Left ventricle myocardium inferior (tissue), 1 donor: ENCODE measurements at regions not wholly inside any gene's neighbourhood (a gene's known extent, or its start where the extent isn't known, plus 50 kb on each side); places are given as distances from the start of the nearest gene placed in this dataset.
A peak's percentile ranks its signal among the peaks of the same experiment; 100 is the strongest.

ENCODE experiments used
- DNase-seq: peaks from one replicate; pipeline ENCODE4 v3.0.0-alpha.2; 2020
- H3K27ac ChIP-seq: fragments of 200-600 bp; replicated peaks from 2 replicates; pipeline ENCODE4 v1.8.0; 2021
- H3K27me3 ChIP-seq: fragments of 200-600 bp; 2 replicates; pipeline ENCODE4 v1.8.0; 2021; ENCODE audit warnings: low read depth
- H3K36me3 ChIP-seq: fragments of 200-600 bp; 2 replicates; pipeline ENCODE4 v1.8.0; 2021
- H3K4me1 ChIP-seq: fragments of 200-600 bp; 2 replicates; pipeline ENCODE4 v1.8.0; 2021
- H3K4me3 ChIP-seq: fragments of 200-600 bp; 2 replicates; pipeline ENCODE4 v1.8.0; 2021; ENCODE audit warnings: mild to moderate bottlenecking, moderate library complexity
- H3K9me3 ChIP-seq: fragments of 200-600 bp; replicated peaks from 2 replicates; pipeline ENCODE4 v1.8.0; 2021
- CTCF ChIP-seq: fragments of 200-600 bp; IDR thresholded peaks from 2 replicates; pipeline ENCODE4 v1.8.0; 2021; ENCODE audit warnings: antibody characterized with exemption, mild to moderate bottlenecking, borderline replicate concordance
- intact Hi-C: fragments of 100-400 bp; cut with micrococcal nuclease; formaldehyde crosslinking; loops from one replicate; pipeline ENCODE4 v1.11.0; 2022
- donor health status: DM: no; HTN: yes; CAD: no; lungs with severe emphysema.

DNA sequence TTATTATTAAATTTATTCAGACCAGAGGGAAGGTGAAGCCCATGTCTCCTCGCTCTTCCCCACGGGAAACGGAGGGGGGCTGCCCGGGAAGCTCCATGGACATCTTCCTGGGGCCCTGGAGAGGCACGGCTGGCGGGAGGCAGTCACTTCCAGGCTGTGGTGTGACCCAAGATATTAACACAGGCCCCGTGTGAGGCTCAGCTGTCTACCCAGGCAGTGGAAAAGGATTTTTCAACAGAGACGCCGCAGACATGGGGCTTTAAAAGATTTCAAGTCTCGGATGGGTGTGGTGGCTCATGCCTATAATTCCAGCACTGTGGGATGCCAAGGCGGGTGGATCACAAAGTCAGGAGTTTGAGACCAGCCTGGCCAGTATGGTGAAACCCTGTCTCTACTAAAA, 117.9 kb downstream of the ERMARD start:
- no peak for DNase-seq
- Histone ChIP-seq H3K27ac (no peak overlapping the region), H3K4me3 (no peak overlapping the region), H3K9me3 (peaks cover 7% of the 10 kb centered on the region), H3K27me3 (no peaks in the 10 kb centered on the region), H3K36me3 (no peaks in the 10 kb centered on the region), H3K4me1 (peaks cover 3% of the 10 kb centered on the region)
- TF ChIP-seq CTCF: no peak
- intact Hi-C loops: no loop called here

DNA sequence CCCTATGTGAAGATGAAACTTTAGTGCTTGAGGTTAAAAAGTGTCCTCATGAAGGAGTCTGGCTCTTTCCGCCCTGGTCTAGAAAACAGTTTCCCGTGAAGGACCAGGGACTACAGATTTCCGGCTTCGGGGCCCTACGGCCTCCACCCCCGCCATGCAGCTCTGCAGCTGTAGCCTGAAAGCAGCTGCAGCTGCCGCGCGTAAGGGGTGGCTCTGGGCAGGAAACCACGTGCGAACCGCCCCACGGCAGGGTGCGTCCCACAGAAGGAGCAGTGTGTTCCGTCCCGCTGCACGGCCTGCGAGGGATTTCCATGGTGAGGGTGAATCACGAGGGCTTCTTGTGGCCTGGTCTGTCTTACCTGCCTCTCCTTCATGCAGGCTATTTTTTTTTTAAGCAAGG, 117.0 kb downstream of the ERMARD start:
- peaks cover 3% of the 10 kb centered on the region for H3K4me1 ChIP-seq
- DNase-seq: peak; percentile 55
- no peak overlapping the region for H3K4me3 ChIP-seq
- peaks cover 7% of the 10 kb centered on the region for H3K9me3 ChIP-seq
- no peaks in the 10 kb centered on the region for H3K27me3 ChIP-seq
- TF ChIP-seq CTCF: no peak
- peak overlapping the region; percentile 55 for H3K27ac ChIP-seq
- H3K36me3 ChIP-seq: no peaks in the 10 kb centered on the region
- intact Hi-C loops: no loop called here

- no peak overlapping the region for H3K4me3 ChIP-seq
- no peak for DNase-seq
- no peaks in the 10 kb centered on the region for H3K36me3 ChIP-seq
- H3K27me3 ChIP-seq: no peaks in the 10 kb centered on the region
- peak overlapping the region; percentile 55 for H3K27ac ChIP-seq
- intact Hi-C loops: no loop called here
- H3K4me1 ChIP-seq: peaks cover 7% of the 10 kb centered on the region
- H3K9me3 ChIP-seq: peaks cover 7% of the 10 kb centered on the region
- TF ChIP-seq CTCF: no peak
Measured at GRCh38 chr6:169867751-169868191, 116.3 kb downstream of the ERMARD start.

- intact Hi-C loops: no loop called here
- Histone ChIP-seq H3K27me3 (no peaks in the 10 kb centered on the region), H3K9me3 (peaks cover 7% of the 10 kb centered on the region), H3K36me3 (no peaks in the 10 kb centered on the region), H3K4me1 (peaks cover 16% of the 10 kb centered on the region), H3K27ac (no peak overlapping the region), H3K4me3 (no peak overlapping the region)
- no peak for DNase-seq
- TF ChIP-seq CTCF: no peak
Measured at GRCh38 chr6:169866668-169867521, 115.5 kb downstream of the ERMARD start.

- no peaks in the 10 kb centered on the region for H3K36me3 ChIP-seq
- peaks cover 6% of the 10 kb centered on the region for H3K9me3 ChIP-seq
- TF ChIP-seq CTCF: no peak
- H3K27me3 ChIP-seq: no peaks in the 10 kb centered on the region
- no peak for DNase-seq
- H3K27ac ChIP-seq: no peak overlapping the region
- no peak overlapping the region for H3K4me3 ChIP-seq
- intact Hi-C loops: no loop called here
- peaks cover 21% of the 10 kb centered on the region for H3K4me1 ChIP-seq
Measured at GRCh38 chr6:169866140-169866534, 114.7 kb downstream of the ERMARD start.
